GM19463 (cell line): ENCODE measurements at regions not wholly inside any gene's neighbourhood (a gene's known extent, or its start where the extent isn't known, plus 50 kb on each side); places are given as distances from the start of the nearest gene placed in this dataset.

Experiments used
- ATAC-seq: cut with Tn5 transposase; IDR thresholded peaks from one replicate; pipeline ENCODE4 v1.9.1; 2021; ENCODE audit warnings: mild to moderate bottlenecking, moderate library complexity; ENCODE audit not compliant: unreplicated experiment

DNA sequence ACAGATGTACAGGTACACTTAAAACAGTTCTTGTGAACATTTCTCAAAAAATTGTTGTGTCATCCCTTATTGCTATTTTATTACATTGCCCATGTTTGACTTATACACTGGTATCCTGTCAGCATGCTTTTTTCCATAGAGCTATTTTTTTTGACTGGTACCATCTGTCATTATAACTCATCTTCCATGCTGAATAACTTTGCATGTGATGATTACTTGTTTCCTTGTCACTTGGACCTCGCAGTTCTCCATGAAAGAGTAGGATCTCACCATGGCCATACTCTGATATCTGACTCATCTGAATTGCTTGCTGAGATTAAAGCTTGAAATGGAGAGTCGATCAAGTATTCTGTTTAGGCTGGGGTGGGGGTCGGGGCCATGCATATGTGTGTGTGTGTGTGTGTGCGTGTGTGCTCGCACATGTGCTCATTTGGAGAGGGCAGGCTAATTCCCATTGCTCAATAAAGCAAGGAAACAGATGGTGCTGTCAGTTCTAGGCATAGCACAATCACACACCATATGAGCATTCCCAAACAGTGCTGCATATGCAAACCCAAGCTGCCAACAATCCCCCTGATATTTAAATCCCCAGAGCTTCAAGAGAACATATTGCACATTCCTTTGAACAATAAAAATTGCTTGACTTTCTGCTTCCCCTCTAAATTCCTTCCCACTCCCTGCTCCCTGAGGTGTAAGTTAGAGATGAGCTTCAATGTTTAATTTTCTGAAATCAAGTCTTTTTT, 62.9 kb downstream of the NHLRC3 start:
- no peak for ATAC-seq

DNA sequence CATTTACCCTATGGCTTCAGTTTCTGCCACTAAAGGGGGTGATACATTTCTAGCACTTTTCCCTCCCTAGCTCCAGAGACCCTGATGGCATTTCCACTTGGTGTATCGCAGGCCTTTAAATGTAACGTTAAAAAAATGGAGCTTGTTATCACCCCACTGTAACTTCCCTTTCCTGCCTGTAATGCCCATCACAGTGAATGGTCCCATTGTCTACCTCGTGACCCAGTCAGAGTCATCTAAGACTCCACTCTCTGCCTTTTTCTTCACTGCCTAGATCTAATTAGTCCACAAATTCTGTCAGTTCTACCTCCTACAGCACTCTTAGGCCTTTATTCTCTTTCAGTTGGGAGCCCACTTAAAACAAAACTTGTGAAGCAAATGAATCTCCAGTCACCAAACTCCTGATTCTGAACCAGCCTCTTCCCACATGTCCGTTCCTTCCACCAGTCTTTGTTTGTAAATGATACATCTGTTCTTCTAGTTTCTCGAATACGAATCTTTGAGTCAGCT, 64.8 kb downstream of the NHLRC3 start:
- ATAC-seq, result no peak

DNA sequence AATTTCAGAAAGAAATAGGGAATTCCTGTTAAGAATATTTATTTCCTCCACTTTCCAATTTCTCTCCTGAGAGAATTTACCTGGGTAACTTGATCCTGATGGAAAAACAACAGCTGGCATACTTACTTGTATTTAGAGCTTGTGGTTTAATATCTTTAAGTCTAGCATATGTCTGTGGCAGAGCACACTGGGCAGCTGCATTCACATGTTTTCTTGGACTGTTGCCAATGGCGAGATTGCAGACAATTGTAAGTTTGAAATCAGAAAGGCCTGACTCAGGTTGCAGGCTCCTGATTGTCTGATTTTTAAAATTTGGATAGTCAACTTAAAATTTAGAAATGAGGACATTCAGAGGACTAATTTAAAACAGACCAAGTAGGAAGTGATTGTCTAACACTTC, 66.9 kb downstream of the NHLRC3 start:
- no peak for ATAC-seq

DNA sequence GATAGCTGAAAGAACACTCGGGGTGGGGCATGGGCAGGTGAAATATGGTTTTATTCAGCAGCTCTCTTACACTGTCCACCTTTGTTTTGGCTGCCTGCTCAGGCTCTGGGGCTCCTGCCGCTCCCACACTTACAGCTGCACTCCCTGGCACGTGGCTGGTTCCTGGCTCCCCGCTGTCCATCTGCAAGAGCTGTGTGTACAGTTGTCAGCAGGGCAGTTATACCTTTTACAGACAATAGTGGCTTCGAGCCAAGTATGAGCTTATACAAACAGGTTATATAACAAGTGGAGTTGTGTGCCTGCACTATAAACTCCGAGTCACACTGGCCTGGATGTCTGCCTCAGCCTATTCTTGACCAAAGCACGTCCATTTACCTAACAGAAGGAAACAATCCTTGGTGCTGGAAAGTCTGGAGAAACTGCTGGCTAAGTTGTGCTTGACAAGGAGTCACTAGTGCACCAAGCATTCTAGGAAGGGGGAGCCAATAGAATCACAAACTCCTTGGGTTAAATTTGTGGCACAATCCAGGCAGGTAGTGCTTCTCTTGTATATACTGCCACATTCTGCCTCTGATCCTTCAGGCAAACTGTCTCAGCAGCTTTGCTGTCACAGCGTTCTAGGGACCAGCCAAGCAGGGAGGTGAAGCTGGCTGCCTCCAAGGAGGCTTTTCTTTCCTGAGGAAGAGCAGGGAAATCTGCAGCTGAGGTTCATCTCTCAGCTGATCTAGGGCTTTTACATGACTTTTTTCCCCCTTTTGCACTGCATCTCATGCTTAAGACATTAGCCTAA, 68.2 kb downstream of the NHLRC3 start:
- no peak for ATAC-seq

DNA sequence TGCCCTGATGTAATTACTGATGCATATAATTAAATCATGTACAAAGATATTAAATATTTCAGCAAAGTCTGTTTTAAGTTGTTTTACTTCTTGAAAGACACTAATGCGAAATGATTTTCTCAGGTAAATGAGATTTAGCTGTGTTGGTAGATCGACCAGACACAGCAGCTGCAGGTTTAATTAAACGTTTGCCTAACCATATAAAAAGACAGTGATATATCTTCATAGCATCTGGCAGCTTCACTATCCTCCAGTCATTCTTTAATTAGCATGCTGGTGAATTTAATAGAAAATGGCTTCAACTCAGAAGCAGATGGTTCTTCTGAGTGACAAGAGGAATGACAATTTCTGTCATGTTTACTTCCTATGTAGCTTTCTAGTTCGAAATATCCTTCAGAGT, 69.3 kb downstream of the NHLRC3 start:
- ATAC-seq, result no peak

DNA sequence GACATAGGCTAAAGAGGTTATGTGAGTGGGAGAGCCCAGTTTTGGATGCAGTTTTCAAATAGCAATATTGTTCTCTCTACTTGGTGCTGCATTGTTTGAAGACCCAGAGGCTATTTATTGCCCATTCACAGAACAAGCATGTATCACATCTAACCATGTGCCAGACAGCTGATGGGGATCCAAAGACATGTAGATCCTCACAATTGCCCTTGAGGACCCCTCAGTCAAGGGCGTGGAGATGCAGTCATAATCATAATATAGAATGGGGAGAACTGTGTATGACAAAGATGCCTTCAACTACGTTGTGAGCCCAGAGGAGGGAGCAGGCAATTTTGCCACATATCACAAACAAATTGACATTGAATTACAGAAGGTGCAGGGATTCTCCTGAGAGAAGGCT, 70.5 kb downstream of the NHLRC3 start:
- ATAC-seq, result no peak

DNA sequence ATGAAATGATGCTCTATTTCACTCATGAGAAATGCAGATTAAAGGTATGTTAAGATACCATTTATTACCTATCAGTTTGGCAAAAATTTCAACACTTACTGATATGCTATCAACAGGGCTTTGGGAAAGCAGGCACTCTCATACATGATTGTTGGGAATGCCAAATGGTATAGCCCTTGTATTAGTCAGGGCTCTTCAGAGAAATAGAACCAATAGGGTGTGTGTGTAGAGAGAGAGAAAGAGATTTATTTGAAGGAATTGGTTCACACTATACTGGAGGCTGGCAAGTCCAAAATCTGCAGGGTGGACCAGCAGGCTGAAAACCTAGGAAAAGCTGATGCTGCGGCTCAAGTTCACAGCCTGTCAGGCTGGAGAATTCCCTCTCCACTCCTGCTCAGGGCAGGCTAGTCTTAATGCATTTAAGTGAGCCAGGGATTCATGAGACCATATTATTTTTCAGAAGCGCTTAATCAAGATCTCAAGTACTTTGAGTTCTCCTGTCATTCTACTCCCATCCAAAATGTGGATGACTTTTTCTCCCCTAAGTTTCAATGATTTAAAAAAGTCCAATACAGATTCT, 72.4 kb downstream of the NHLRC3 start:
- no peak for ATAC-seq

DNA sequence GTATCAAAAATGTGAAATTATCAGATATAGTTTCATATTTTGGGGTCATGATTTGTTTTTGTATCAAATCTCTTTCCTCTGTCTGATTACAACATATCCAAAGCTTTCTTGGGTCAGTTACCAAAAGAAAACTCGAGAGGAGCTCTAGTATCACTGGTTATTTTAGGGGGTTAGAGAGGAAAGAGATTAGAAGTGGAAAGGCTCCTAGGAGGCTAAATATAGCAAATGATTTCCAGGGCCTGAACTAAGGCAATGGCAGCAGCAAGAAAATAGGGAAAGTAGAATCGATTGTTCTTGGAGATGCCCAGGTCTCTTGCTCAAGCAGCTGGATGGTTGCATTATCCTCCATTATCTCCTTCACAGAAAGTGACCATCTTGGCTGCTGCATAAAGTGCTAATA, 72.9 kb downstream of the NHLRC3 start:
- ATAC-seq, result no peak

DNA sequence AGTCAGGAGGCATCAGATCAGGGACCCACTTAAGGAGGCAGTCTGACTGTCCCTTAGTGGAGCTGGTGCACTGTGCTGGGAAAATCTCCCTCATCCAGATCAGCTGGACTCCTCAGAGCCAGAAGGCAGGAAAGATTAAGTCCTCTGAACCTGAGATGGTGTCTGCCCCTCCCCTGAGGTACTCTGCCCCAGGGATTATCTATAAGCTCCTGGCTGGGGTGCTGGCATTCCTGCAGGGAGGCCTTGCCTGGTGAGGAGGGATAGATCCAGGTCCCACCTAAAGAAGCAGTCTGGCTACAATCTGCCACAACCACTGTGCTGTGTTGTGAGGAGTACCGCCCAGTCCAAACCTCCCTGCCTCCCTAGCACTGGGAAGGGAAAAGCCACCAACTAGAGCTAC, 81.2 kb downstream of the NHLRC3 start:
- ATAC-seq, result no peak

DNA sequence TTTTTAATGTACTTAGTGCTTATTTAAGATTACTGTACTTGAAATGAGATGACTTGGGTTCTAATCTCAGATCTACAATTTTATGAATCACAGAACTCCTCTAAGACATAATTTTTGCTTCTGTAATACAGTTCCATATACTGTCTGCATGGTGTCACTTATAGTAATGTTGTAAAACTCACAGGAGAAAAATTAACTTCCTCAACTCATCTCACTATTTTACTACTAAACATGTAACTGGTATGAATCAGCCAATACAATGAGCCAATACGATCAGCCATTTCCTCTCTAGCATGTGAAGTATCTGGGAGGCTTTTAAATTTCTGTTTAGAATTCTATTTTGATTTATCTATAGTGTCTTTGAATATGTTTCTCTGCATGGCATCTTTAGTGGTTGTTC, 85.3 kb downstream of the NHLRC3 start:
- no peak for ATAC-seq

DNA sequence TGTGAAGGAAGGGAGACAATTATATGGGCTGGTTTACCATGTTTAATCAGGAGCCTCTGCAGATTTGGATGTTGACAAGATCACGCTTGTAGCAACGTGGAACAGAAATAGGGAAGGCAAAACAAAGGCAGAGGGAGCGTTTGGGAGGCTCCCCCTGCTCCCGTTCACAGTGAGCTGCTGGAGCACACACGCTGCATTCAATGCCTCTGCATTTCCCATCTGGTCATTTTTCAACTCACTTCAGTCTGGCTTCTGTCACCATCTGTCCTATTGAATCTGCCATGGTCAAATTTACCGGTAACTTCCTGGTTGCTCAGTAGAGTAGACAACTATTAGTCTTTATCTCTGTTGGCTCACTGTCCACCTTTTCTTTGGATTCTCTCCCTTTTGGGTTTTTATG, 91.0 kb downstream of the NHLRC3 start:
- ATAC-seq, result no peak

DNA sequence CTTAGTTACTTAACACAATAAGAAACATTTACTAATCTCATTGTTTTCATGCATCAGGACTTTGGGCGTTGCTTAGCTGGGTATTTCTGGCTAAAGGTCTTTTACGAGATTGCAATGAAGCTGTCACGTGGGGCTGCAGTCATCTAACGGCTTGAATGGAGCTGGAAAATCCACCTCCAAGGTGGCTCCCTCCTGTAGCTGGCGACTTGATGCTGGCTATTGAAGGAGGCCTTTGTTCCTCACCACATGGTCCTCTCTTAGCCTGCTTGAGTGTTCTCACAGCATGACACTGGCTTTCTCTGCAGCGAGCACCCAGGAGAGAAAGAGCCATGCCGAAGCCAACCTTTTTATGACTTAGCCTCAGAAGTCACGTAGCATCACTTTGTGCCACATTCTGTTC, 92.0 kb downstream of the NHLRC3 start:
- no peak for ATAC-seq

DNA sequence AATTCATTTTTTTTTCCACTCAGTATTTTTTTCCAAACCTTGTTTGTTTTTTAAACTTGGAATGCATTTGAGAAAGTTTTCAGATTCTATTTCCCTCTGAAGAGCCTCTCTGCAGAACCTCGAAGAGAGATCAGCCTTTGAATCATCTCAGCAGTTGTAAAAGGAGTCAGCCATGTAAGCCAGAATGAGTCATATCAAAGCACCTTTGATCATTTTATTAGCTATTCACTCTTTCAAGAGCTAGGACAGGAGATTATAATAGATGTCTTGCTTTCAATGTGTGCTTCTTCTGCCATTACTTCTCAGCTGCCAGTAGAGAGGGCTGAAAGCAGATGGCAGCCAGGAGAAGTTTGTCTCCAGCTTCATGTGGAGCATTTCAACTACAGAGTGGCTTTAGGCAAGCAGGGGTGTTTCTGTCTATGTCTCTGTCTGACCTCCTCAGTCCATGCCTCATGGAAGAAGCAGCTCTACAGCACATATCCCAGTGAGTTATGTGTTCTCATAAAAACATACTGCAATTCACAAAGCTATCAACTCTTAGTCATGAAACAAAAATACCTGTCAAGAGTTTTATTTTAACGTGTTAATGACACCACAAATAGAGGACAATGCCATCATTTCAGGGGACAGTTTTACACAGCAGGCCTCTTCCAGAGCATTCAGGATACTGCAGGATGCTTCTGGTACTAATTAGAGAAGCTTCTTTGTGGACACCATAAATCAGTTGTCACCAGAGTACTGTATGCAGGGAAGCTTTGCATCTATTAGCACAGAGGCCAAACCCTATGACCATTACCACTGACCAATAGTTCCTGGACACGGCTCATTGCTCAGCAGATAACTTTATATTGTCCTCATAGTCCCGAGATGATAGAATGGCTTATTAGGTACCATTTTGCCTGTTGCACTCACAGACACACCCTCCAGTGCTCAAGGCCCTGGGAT, 94.3 kb downstream of the NHLRC3 start:
- no peak for ATAC-seq

DNA sequence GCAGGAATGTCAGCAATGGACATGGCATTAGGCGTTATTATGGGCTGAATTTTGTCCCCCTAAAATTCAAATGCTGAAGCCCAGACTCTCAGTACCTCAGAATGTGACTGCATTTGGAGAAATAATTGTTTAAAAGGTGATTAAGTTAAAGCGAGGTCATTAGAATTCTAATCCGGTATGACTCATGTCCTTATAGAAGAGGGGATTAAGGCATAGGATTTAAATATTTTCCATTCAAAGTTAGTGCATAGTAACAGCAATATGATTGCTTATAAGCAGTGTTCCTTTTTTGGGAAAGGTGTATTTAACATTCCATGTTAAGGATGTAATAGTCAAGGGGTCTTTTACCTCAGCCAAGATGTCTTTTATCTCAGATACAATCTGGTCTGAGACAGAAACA, 95.5 kb downstream of the NHLRC3 start:
- ATAC-seq, result no peak

DNA sequence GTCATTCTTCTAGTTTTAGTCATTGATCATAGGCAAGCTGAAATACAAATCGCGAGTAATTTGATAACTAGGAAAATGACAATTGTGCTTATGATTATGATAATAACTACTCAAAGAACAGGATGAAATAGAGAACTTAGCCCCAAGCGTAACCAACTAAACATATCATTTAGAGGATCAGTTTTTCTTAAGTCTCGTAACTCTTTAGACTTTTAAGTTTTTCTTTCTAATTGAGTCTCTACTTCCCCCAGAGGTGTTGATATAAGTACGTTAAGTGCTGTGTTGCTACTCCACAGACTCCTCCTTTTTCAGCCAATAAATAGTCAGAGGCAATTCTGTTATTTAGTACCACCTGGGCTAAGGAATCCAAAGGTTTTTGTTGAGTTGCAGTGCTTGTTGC, 96.3 kb downstream of the NHLRC3 start:
- no peak for ATAC-seq

DNA sequence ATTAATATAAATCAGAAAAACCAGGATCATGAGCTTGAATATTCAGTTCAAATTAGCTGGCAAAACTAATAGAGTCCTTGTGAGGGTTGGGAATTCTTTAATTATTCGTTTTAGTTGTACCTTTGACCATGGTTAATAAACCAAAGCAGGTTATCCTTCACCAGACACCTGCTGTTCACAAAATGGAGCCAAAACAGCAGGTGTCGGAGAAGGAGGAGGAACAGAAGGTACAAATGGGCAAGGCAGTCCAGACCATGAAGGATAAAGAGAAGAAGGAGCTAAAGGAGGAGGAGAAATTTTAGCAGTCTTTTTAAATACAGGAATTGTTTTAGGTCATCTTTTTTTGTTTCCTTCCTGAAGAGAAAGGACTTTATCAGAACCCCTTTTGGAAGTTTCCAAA, 106.1 kb downstream of the NHLRC3 start:
- ATAC-seq, result no peak

DNA sequence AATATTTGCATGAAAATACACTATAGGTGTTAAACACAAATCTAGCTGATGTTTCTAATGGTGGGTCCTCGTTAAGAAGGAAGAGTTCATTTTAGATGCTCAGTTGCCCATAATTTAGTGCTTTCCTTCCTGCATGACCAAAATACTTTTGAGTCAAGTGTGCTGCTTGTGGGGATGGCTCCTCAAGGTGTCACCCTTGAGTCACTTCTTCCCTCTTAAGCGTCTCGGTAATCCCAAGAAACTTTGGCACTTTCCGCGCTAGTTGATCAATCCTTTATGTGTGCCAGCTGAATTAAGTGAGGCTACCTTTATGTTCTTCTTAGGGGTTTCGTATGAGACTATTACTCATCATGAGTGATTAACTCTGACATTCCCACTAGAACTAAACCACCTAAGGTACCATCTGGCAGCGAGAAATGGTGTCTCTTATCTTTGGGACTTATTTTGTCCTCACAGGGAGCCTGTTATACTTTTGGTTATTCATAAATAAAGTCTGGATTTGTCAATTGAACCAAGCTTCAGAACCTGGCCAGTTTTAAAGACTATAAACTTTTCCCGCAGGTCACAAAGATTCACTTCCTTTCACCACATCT, 106.8 kb downstream of the NHLRC3 start:
- peak; percentile 61 for ATAC-seq

DNA sequence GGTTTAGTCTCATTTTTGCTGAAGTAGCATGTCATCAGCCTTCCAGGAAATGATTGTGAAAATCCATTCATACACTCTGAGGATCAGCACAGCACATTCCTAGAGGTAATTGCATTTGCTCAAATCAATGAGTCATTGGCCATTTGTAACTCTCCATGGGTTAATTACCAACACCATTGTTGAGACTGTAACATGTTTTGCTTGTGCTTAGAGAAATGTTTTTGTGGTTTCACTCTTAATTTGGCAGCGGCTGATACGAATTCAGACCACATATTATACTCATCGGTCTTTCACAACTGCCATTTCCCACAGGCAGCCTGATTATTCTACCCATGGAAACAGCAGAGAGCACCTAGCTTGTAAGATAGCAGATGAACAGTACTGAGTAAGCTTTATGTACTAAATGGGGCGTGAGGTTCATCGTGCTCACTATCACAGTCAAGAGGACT, 110.3 kb downstream of the NHLRC3 start:
- no peak for ATAC-seq

DNA sequence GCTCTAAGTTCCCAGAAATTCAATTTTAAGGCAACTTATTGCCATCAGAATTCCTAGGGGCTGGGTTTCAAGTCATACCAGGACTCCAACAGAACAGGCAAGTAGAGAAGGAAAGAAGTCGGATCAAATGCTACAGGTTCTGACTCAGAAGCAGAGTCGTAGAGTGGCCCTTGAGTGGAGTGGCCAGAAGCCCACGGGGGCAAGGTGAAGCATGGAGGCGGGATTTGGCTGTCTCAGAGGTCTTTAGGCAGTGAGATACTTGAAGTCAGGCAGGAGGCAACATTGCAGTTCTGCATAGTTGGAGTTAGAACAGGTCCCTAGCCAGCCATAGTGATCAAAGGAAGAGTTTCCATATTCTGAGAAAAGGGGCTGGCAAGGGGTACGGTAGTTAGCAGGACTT, 111.6 kb downstream of the NHLRC3 start:
- no peak for ATAC-seq

DNA sequence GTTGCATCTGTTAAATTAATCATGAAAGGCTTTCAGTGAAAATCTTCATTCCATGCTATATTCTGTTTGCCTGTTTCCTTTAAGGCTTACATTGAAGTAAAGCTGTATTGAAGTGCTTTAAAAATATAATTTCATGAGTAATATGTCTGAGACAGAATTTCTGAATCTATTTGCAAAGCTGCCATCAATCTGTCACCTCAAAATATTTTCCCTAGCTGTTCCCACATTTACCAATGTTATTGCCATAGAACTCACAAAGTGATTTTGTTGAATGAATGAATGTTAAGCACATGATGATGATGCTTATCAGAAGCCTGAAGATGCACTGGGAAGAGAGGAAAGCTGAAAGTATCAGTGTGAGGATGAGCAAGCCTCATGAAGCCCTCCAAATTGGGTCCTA, 115.8 kb downstream of the NHLRC3 start:
- no peak for ATAC-seq
